ENCODE measurements at regions not wholly inside any gene's neighbourhood (a gene's known extent, or its start where the extent isn't known, plus 50 kb on each side); places are given as distances from the start of the nearest gene placed in this dataset.

- TF ChIP-seq CTCF (IDR thresholded peaks at IDR 0.05; ENCODE audit: low read depth, low read length, missing control alignments) = no peak
- no peak for DNase-seq (ENCODE audit: extremely low read depth, low read depth)
- no peak overlapping the region for H3K4me3 ChIP-seq (replicated peaks; ENCODE audit: low read depth, low read length)
Observed at GRCh38 chr12:127304751-127305725, 961.9 kb upstream of the TMEM132C start.

DNA sequence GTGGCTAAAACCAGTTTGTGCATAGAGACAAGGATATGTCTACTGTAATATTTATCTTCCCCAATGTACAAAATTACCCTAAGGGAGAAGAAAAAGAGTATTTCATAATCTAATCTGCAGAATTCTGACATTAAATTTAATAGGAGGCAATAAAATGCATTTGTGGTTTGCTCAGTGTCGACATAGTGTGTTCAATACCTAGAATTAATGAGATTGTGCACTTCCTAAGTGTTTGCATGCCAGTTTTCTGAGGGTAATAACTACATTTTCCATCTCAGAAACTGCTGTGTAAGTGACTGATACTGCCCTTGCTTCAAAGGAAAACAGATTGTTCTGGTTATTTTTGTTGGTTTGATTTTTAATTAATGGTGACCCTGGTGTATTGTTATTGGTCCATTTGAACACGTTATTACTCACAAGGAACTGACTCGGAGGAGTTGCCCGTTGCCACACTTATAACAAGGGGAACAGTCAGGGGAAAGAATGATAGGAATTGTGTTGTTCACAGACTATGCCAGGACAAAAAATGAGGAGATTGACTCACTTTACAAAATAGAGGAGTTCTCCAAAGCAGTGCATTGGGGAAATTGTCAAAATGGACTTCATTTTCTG is 960.3 kb upstream of the TMEM132C start:
- no peak for TF ChIP-seq CTCF (IDR thresholded peaks at IDR 0.05; ENCODE audit: low read depth, low read length, missing control alignments)
- no peak overlapping the region for H3K4me3 ChIP-seq (replicated peaks; ENCODE audit: low read depth, low read length)
- no peak for DNase-seq (ENCODE audit: extremely low read depth, low read depth)

DNA sequence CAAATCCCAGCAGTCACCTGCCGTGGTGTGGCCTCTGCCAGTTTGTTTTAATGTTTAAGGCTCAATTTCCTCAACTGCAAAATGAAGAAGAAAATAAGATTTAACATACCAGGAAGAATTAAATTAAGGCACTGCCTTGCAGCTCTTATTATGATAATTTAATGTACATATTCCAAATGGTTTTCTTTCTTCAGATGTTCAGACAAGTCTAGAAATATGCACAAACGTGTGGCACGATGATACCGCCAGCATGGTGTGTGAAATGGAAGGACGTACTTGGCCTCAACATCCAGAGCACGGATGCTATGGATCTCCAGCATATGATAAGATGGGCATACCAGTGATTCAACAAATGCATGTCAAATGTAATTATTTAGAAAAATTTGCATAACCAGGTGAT is 959.4 kb upstream of the TMEM132C start:
- no peak for TF ChIP-seq CTCF (IDR thresholded peaks at IDR 0.05; ENCODE audit: low read depth, low read length, missing control alignments)
- DNase-seq (ENCODE audit: extremely low read depth, low read depth) = no peak
- no peak overlapping the region for H3K4me3 ChIP-seq (replicated peaks; ENCODE audit: low read depth, low read length)

- DNase-seq (ENCODE audit: extremely low read depth, low read depth) = no peak
- no peak for TF ChIP-seq CTCF (IDR thresholded peaks at IDR 0.05; ENCODE audit: low read depth, low read length, missing control alignments)
- no peak overlapping the region for H3K4me3 ChIP-seq (replicated peaks; ENCODE audit: low read depth, low read length)
Observed at GRCh38 chr12:127308148-127308547, 958.8 kb upstream of the TMEM132C start.

GRCh38 chr12:127310548-127310947 is 956.4 kb upstream of the TMEM132C start:
- no peak overlapping the region for H3K4me3 ChIP-seq (replicated peaks; ENCODE audit: low read depth, low read length)
- no peak for TF ChIP-seq CTCF (IDR thresholded peaks at IDR 0.05; ENCODE audit: low read depth, low read length, missing control alignments)
- DNase-seq (ENCODE audit: extremely low read depth, low read depth) = no peak

- H3K4me3 ChIP-seq (replicated peaks; ENCODE audit: low read depth, low read length) = no peak overlapping the region
- no peak for DNase-seq (ENCODE audit: extremely low read depth, low read depth)
- TF ChIP-seq CTCF (IDR thresholded peaks at IDR 0.05; ENCODE audit: low read depth, low read length, missing control alignments) = no peak
Observed at GRCh38 chr12:127311720-127312364, 955.1 kb upstream of the TMEM132C start.
